AML-193 (cell line): ENCODE measurements at regions not wholly inside any gene's neighbourhood (a gene's known extent, or its start where the extent isn't known, plus 50 kb on each side); places are given as distances from the start of the nearest gene placed in this dataset.

ENCODE experiments used
- DNase-seq, 2 experiments: peaks; one replicate each; lab custom pipeline; 2025; lab: John Stamatoyannopoulos, UW

GRCh38 chr15:70201425-70201775, 103.7 kb upstream of the TLE3 start:
- no peak for DNase-seq

GRCh38 chr15:70200511-70201424, 103.1 kb upstream of the TLE3 start:
- no peak for DNase-seq

- DNase-seq: no peak
These were observed 102.1 kb upstream of the TLE3 start for GRCh38 chr15:70199540-70200410.

GRCh38 chr15:70199124-70199482, 101.4 kb upstream of the TLE3 start:
- no peak for DNase-seq

GRCh38 chr15:70198441-70199123, 100.9 kb upstream of the TLE3 start:
- no peak for DNase-seq

GRCh38 chr15:70197945-70198361, 100.2 kb upstream of the TLE3 start:
- no peak for DNase-seq

DNA sequence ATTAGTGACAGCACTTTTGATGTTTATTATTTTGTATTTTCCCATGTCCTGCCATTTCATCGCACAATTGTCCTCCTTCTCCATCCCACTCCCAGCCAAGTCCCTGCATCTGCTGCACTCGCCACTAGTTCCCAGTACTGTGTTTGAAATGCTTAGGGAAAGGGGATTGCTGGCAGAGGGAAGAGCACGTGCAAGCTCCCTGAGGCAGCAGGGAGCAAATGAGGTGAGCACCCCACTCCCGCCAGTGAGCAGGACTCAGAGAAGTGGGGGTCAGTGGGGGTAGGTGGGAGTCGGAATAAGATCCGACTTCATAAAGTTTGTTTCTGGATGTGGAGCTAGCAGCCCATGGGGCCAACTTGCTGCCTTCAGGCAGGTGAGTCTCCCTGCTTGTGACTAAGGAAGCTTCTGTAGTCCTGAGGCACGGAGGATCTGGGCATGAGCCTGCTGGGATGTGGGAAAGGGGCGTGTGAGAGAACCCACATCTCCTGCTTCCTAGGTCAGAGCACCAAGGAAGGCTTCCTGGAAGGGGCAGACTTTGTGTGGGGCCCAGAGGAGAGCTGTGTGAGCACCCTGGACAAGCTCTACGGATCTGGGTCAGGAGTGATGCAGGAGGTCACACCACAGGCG, 99.7 kb upstream of the TLE3 start:
- DNase-seq: no peak

GRCh38 chr15:70196372-70197316, 98.9 kb upstream of the TLE3 start:
- no peak for DNase-seq

GRCh38 chr15:70195587-70196305, 98.0 kb upstream of the TLE3 start:
- DNase-seq: no peak

DNA sequence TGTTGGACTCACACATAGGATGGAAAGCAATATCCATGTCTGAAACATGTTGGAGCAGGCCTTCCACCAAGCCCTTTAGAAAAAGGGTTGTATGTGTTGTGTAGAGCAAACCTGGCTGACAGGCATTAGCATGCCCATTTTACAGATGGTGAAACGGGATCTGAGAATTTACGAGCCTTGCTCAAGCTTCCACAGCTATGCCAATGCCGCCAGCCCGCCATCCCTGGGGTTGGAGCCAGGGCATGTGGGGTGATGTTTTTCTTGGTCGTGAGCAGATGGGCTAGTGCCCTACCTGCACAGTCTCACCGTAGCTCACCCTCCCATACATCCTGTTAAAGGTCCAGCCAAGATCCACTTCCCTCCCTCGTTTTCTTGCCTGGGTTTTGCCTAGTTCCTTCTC, 97.5 kb upstream of the TLE3 start:
- no peak for DNase-seq

DNA sequence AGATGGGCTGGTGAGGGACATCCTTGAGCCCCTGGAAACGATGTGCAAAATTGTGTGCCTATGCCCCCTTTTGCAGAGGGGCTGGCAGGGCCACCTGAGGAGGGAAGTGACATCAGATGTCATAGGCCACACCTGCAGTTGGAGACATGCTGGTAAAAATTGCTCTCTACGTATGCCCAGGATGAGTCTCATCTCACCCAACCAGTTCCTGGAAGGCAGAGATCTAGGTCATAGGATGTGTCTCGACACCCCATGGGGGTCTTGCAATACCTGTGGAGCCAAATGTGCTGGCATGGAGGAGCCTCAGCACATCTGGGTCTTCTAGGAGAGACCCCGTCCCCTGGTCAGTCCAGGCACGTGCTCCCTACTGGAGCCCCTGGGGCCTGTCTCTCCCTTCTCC, 96.5 kb upstream of the TLE3 start:
- DNase-seq: no peak

- DNase-seq: no peak
These were observed 96.0 kb upstream of the TLE3 start for GRCh38 chr15:70193734-70194133.

DNA sequence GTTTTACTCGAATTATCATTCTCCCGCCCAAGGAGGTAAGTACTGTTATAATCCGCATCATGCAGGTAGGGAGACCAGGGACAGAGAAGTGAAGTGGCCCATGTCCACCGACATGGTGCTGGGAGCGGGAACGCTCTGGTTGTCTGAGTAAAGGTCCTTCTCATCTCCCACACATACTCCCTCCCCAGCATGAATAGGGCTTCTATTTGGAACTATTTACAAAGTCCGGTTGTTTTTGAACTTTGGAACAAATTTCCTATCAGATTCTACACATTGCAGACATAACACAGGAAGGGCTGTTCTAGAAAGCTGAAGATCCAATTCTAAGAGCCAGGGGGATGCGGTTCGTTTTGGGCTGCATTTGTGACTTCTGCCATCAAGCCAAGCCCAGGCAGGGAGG, 94.8 kb upstream of the TLE3 start:
- DNase-seq: no peak

- DNase-seq: no peak
These were observed 94.3 kb upstream of the TLE3 start for GRCh38 chr15:70192041-70192440.

- no peak for DNase-seq
These were observed 93.2 kb upstream of the TLE3 start for GRCh38 chr15:70190965-70191364.

DNA sequence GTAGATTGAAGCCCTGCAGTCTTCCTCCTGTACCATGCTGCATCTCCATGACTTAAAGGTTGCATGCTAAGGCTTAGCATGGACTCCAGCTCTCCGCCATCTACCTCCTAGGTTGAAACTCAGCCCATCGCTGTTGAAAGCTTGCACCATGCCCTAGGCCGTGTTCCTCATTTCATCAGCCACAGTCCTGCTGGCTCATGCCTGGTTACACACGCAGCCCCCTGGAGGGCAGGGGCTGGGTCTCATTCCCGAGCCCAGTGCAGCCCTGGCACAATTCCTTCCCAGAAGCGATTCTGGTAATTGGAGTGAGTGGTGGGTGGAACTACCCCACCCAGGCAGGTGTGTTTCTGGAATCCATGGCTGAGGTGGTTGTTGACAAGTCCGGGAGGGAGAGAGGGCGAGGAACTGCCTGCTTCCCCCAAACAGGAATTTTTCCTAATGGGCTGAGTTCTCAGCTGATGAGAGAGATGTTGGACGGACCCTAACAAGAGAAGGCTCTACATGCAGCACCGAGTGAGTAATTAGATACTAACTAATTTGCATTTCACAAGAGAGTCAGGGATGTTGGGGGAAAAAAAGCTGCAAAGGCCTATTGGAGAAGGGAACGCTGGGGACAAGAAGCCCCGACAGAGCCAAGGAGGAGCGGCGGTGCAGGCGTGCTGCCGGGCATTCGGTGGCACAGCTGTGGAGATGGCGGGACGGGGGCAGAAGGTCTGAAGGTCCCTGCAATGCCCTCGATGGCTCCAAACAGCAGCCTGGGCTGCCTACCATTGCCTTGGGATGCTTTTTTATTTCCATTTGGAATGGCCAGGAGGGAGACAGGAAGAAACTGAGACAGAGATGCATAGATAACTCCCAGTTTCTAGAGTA, 92.3 kb upstream of the TLE3 start:
- no peak for DNase-seq

DNA sequence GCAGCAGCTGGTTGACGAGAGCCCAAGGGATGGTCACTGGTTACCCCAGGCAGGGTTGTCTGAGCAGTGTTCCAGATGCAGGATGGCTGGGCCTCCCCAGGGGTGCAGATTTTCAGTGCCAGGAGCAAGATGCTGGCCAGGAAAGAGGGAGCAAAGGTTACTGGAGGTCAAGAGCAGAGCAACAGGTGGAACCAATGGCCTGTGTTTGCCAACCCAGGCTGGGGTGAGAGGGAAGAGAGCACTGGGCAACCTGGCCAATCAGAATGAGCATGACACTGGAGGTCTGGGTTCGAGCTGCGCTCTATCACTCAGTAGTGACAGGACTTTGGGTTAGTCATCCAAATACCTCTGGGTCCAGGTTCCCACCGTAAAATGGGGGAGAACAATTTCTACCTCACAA, 90.6 kb upstream of the TLE3 start:
- no peak for DNase-seq

DNA sequence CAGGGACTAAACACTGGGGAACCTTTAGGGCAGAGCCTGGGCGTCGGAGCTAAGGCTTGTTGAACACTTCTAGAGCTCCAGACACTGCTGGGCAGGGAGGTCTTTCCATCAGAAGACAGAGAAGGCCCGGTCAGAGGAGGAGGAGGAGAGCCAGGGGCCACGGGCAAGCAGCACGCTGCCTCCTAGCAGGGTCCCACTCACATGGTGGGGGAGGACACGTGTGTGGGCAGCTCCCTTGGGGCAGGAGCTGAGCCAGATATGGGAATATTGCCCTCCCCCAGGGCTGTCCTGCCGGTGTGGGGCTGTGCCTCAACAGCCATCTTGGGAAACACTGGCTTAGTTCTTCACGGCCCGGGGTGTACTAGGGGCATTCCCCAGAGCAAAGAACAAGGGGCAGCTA, 89.6 kb upstream of the TLE3 start:
- DNase-seq: no peak

DNA sequence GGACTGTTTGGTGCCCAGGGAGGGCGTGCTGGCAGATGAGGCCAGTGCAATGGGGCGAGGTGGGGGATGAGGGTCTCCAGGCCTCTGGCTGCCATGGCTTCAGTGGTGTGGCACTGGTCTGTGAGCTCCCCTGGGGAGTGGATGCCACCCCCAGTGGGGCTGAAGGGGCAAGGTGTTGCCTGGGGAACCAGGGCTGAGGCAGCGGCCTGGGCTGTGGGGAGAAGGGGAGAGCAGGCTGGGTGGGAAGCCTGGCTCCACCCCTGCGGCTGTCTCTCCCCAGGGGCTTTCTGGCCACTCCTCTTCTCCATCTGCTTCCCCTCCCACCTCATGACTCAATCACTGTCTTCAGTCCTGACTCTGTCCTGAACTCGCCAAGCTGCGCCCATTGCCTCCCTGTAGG, 88.4 kb upstream of the TLE3 start:
- DNase-seq: no peak
